PC-9 (cell line): ENCODE measurements at regions not wholly inside any gene's neighbourhood (a gene's known extent, or its start where the extent isn't known, plus 50 kb on each side); places are given as distances from the start of the nearest gene placed in this dataset.

Experiments used
- BruUV-seq: library from RNA; stranded (reverse); fragments of 400-500 nt; replicated peaks from 2 replicates; lab custom pipeline; 2021; lab: Mats Ljungman, UMichigan
- CTCF ChIA-PET: fragments of 300-600 bp; sonication (Branson Sonifier 250); formaldehyde crosslinking; loops from one replicate; lab custom pipeline; 2022; ENCODE audit warnings: antibody characterized with exemption; lab: Charles Lee
- POLR2A ChIA-PET: fragments of 300-600 bp; sonication (Branson Sonifier 250); formaldehyde crosslinking; loops from one replicate; lab custom pipeline; 2022; ENCODE audit warnings: antibody characterized with exemption; ENCODE audit not compliant: unreplicated experiment; lab: Charles Lee
- DNase-seq, 2 experiments: peaks; one replicate each; pipeline versions ENCODE4 v3.0.0 to v3.0.0-alpha.2; 2015 to 2022; ENCODE audit warnings: mixed read lengths in 1 of 2
- H2AFZ ChIP-seq: fragments of 200-600 bp; sonication (generic); 2 replicates; pipeline ENCODE4 v1.8.1; 2017; ENCODE audit warnings: antibody characterized with exemption
- H3F3A ChIP-seq: fragments of 200-600 bp; sonication (generic); 2 replicates; pipeline ENCODE4 v1.8.1; 2017; ENCODE audit warnings: antibody characterized with exemption, mild to moderate bottlenecking, low read depth; ENCODE audit not compliant: insufficient read depth
- H3K27ac ChIP-seq: fragments of 200-600 bp; sonication (generic); 2 replicates; pipeline ENCODE4 v1.6.1; 2016; ENCODE audit warnings: mixed run types
- H3K27me3 ChIP-seq: fragments of 200-600 bp; sonication (generic); 2 replicates; pipeline ENCODE4 v1.6.1; 2016; ENCODE audit warnings: low read depth, mixed run types; ENCODE audit not compliant: insufficient read depth
- H3K36me3 ChIP-seq: fragments of 200-600 bp; sonication (generic); 2 replicates; pipeline ENCODE4 v1.6.1; 2016; ENCODE audit warnings: low read depth, mixed run types
- H3K4me1 ChIP-seq: fragments of 200-600 bp; sonication (generic); replicated peaks from 2 replicates; pipeline ENCODE4 v1.6.1; 2016; ENCODE audit warnings: mixed run types; ENCODE audit not compliant: insufficient read depth
- H3K4me2 ChIP-seq: fragments of 200-600 bp; sonication (generic); 2 replicates; pipeline ENCODE4 v1.6.1; 2017; ENCODE audit warnings: mixed run types
- H3K4me3 ChIP-seq: fragments of 200-600 bp; sonication (generic); 2 replicates; pipeline ENCODE4 v1.6.1; 2016; ENCODE audit warnings: mixed run types
- H3K79me2 ChIP-seq: fragments of 200-600 bp; sonication (generic); 2 replicates; pipeline ENCODE4 v1.6.1; 2017; ENCODE audit warnings: low read depth, mixed run types
- H3K9me2 ChIP-seq: fragments of 200-600 bp; sonication (generic); 2 replicates; pipeline ENCODE4 v1.8.1; 2017; ENCODE audit warnings: mild to moderate bottlenecking; ENCODE audit not compliant: insufficient read depth
- H3K9me3 ChIP-seq: fragments of 200-600 bp; sonication (generic); 2 replicates; pipeline ENCODE4 v1.8.1; 2016; ENCODE audit warnings: low read depth; ENCODE audit not compliant: insufficient read depth
- H4K20me1 ChIP-seq: fragments of 200-600 bp; sonication (generic); 2 replicates; pipeline ENCODE4 v1.8.1; 2017; ENCODE audit not compliant: insufficient read depth
- CTCF ChIP-seq: fragments of 200-600 bp; sonication (generic); conservative IDR thresholded peaks from 2 replicates; pipeline ENCODE4 v1.6.1; 2017; ENCODE audit warnings: mixed run types, antibody characterized with exemption, mild to moderate bottlenecking, moderate library complexity
- EZH2 ChIP-seq: fragments of 200-600 bp; sonication (generic); IDR thresholded peaks from 2 replicates; pipeline ENCODE4 v1.8.0; 2017; ENCODE audit warnings: antibody characterized with exemption, low read depth
- intact Hi-C: fragments of 100-400 bp; cut with micrococcal nuclease; formaldehyde crosslinking; loops from one replicate; pipeline ENCODE4 v1.10.0; 2022; ENCODE audit not compliant: unreplicated experiment

- intact Hi-C loops, result no loop called here
- ChIA-PET CTCF (no interaction called here), POLR2A (no interaction called here)
- no peaks in the 10 kb centered on the region for H3K79me2 ChIP-seq
- DNase-seq, result peak; percentile 35 to 78
- TF ChIP-seq CTCF, result no peak
- TF ChIP-seq EZH2, result no peak
- H3F3A ChIP-seq, result no peaks in the 10 kb centered on the region
- no peaks in the 10 kb centered on the region for H3K9me2 ChIP-seq
- H3K4me2 ChIP-seq, result peak overlapping the region; percentile 27; the same call in 1 of the 2 replicates
- no peaks in the 10 kb centered on the region for H3K36me3 ChIP-seq
- no peaks in the 10 kb centered on the region for H3K9me3 ChIP-seq
- H4K20me1 ChIP-seq, result no peaks in the 10 kb centered on the region
- H3K4me3 ChIP-seq, result no peak overlapping the region
- H3K4me1 ChIP-seq, result peaks cover 10% of the 10 kb centered on the region
- no peak overlapping the region for H3K27ac ChIP-seq
- H2AFZ ChIP-seq, result no peak overlapping the region
- no peaks in the 10 kb centered on the region for H3K27me3 ChIP-seq
- BruUV-seq, result no TSS peak
Observed at GRCh38 chr9:82168585-82168984, 180.0 kb downstream of the SPATA31D1 start.

- intact Hi-C loops, result no loop called here
- Histone ChIP-seq H3K27me3 (no peaks in the 10 kb centered on the region), H3F3A (no peaks in the 10 kb centered on the region), H2AFZ (no peak overlapping the region), H3K9me3 (no peaks in the 10 kb centered on the region), H3K4me3 (no peak overlapping the region), H3K27ac (no peak overlapping the region), H3K4me1 (peaks cover 10% of the 10 kb centered on the region), H3K9me2 (no peaks in the 10 kb centered on the region), H3K4me2 (no peak overlapping the region), H3K79me2 (no peaks in the 10 kb centered on the region), H4K20me1 (no peaks in the 10 kb centered on the region), H3K36me3 (no peaks in the 10 kb centered on the region)
- TF ChIP-seq CTCF (no peak), EZH2 (no peak)
- no peak for DNase-seq
- ChIA-PET CTCF (no interaction called here), POLR2A (no interaction called here)
- no TSS peak for BruUV-seq
Observed at GRCh38 chr9:82170866-82171265, 182.3 kb downstream of the SPATA31D1 start.

DNA sequence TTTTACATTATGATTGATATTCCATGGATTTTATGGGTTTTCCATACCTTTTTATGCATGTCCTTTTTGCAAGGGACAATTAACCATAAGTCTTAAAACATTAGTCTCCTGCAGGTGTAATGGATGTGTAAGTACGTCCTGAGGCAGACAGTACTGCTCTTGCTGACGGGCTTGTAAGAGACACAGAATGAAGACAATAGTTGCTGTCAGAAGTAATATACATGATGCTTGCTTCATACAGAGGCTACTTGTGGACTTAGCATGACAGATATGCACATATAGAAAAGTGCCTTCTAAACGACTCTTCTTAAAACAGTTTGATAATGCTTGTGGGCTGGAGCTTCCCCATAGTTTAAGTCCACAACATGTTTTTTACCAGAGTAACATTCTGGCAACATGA is 182.7 kb downstream of the SPATA31D1 start:
- no peak overlapping the region for H3K4me3 ChIP-seq

DNA sequence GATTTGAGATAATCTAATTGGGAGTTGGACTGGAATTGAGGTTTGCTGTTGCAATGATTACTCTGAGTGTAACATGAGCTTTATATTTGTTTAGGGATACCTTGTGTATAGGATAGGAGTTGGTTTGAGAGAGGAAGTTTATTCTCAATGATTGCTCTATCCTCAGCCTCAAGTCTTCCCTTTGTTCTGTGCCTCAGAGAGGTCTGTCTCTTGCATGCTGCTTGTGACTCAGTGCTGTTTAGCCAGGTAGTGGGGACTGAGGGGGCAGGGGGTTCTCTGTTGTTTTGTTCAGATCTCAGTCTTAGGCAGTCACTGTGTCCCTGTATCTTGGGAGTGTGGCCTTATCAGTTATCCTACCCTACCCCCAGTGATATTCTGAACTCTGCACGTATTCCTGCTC is 192.1 kb downstream of the SPATA31D1 start:
- H3K9me3 ChIP-seq, result no peaks in the 10 kb centered on the region
- H3K4me3 ChIP-seq, result no peak overlapping the region
- no peak overlapping the region for H2AFZ ChIP-seq
- intact Hi-C loops, result no loop called here
- TF ChIP-seq EZH2, result no peak
- no peak for TF ChIP-seq CTCF
- no peak overlapping the region for H3K27ac ChIP-seq
- POLR2A ChIA-PET, result no interaction called here
- H3K27me3 ChIP-seq, result no peaks in the 10 kb centered on the region
- CTCF ChIA-PET, result no interaction called here
- no peaks in the 10 kb centered on the region for H3F3A ChIP-seq
- DNase-seq, result no peak
- H3K9me2 ChIP-seq, result no peaks in the 10 kb centered on the region; the same call in 1 of the 2 replicates
- no TSS peak for BruUV-seq
- H3K36me3 ChIP-seq, result no peaks in the 10 kb centered on the region
- no peaks in the 10 kb centered on the region for H3K79me2 ChIP-seq
- no peak overlapping the region for H3K4me2 ChIP-seq
- H3K4me1 ChIP-seq, result no peaks in the 10 kb centered on the region
- no peaks in the 10 kb centered on the region for H4K20me1 ChIP-seq

More for the DNA sequence above, 182.7 kb downstream of the SPATA31D1 start:
- H3K27ac ChIP-seq, result no peak overlapping the region
- no peaks in the 10 kb centered on the region for H3K27me3 ChIP-seq
- intact Hi-C loops, result no loop called here
- H3F3A ChIP-seq, result no peaks in the 10 kb centered on the region
- no peak overlapping the region for H2AFZ ChIP-seq
- H3K4me2 ChIP-seq, result no peak overlapping the region
- H3K36me3 ChIP-seq, result no peaks in the 10 kb centered on the region
- no peaks in the 10 kb centered on the region for H3K9me2 ChIP-seq
- POLR2A ChIA-PET, result no interaction called here
- TF ChIP-seq EZH2, result no peak
- CTCF ChIA-PET, result no interaction called here
- BruUV-seq, result no TSS peak
- no peaks in the 10 kb centered on the region for H3K79me2 ChIP-seq
- H3K9me3 ChIP-seq, result no peaks in the 10 kb centered on the region
- no peak for DNase-seq
- peaks cover 10% of the 10 kb centered on the region for H3K4me1 ChIP-seq
- no peaks in the 10 kb centered on the region for H4K20me1 ChIP-seq
